ENCODE measurements at regions not wholly inside any gene's neighbourhood (a gene's known extent, or its start where the extent isn't known, plus 50 kb on each side); places are given as distances from the start of the nearest gene placed in this dataset.

GRCh38 chr12:102302553-102302952 is 104.9 kb upstream of the PMCH start:
- no peak overlapping the region for H3K27ac Mint-ChIP-seq
- no peaks in the 10 kb centered on the region for H3K36me3 ChIP-seq (ENCODE audit: control insufficient read depth, insufficient read depth, low read length)
- H3K9me3 ChIP-seq (ENCODE audit: control insufficient read depth, low read length), result peaks cover 9% of the 10 kb centered on the region
- no peaks in the 10 kb centered on the region for H3K4me1 Mint-ChIP-seq
- no peak for DNase-seq
- H3K4me3 ChIP-seq (ENCODE audit: low read length), result no peak overlapping the region
- no peak overlapping the region for H3K4me3 Mint-ChIP-seq
- H3K4me1 ChIP-seq (ENCODE audit: control insufficient read depth, insufficient read depth, low read length), result no peaks in the 10 kb centered on the region
- H3K27me3 Mint-ChIP-seq (ENCODE audit: insufficient read depth), result no peaks in the 10 kb centered on the region
- H3K27me3 ChIP-seq (ENCODE audit: control insufficient read depth, insufficient read depth, low read length, poor library complexity, severe bottlenecking), result no peaks in the 10 kb centered on the region
- H3K9ac ChIP-seq (ENCODE audit: extremely low read depth, low read length, poor library complexity, severe bottlenecking), result no peak overlapping the region
- peaks cover 17% of the 10 kb centered on the region for H3K9me3 Mint-ChIP-seq
- H3K36me3 Mint-ChIP-seq (ENCODE audit: low read depth), result no peaks in the 10 kb centered on the region
- TF ChIP-seq CTCF (conservative IDR thresholded peaks at IDR 0.05), result no peak
- no peak overlapping the region for H3K27ac ChIP-seq (ENCODE audit: low read depth, low read length)

- TF ChIP-seq CTCF (conservative IDR thresholded peaks at IDR 0.05), result no peak
- peaks cover under 1% of the 10 kb centered on the region for H3K9me3 ChIP-seq (ENCODE audit: control insufficient read depth, low read length)
- H3K27ac ChIP-seq (ENCODE audit: low read depth, low read length), result no peak overlapping the region
- no peak overlapping the region for H3K9ac ChIP-seq (ENCODE audit: extremely low read depth, low read length, poor library complexity, severe bottlenecking)
- H3K4me3 ChIP-seq (ENCODE audit: low read length), result no peak overlapping the region
- Mint-ChIP-seq H3K9me3 (peaks cover 12% of the 10 kb centered on the region), H3K36me3 (ENCODE audit: low read depth) (no peaks in the 10 kb centered on the region), H3K4me1 (no peaks in the 10 kb centered on the region), H3K27ac (no peak overlapping the region), H3K27me3 (ENCODE audit: insufficient read depth) (no peaks in the 10 kb centered on the region), H3K4me3 (no peak overlapping the region)
- no peaks in the 10 kb centered on the region for H3K36me3 ChIP-seq (ENCODE audit: control insufficient read depth, insufficient read depth, low read length)
- DNase-seq, result no peak
- H3K4me1 ChIP-seq (ENCODE audit: control insufficient read depth, insufficient read depth, low read length), result no peaks in the 10 kb centered on the region
- H3K27me3 ChIP-seq (ENCODE audit: control insufficient read depth, insufficient read depth, low read length, poor library complexity, severe bottlenecking), result no peaks in the 10 kb centered on the region
Observed at GRCh38 chr12:102301547-102301946, 103.9 kb upstream of the PMCH start.

- Histone ChIP-seq H3K9me3 (ENCODE audit: control insufficient read depth, low read length) (no peaks in the 10 kb centered on the region), H3K36me3 (ENCODE audit: control insufficient read depth, insufficient read depth, low read length) (no peaks in the 10 kb centered on the region), H3K9ac (ENCODE audit: extremely low read depth, low read length, poor library complexity, severe bottlenecking) (no peak overlapping the region), H3K4me1 (ENCODE audit: control insufficient read depth, insufficient read depth, low read length) (no peaks in the 10 kb centered on the region), H3K27me3 (ENCODE audit: control insufficient read depth, insufficient read depth, low read length, poor library complexity, severe bottlenecking) (no peaks in the 10 kb centered on the region), H3K4me3 (ENCODE audit: low read length) (no peak overlapping the region), H3K27ac (ENCODE audit: low read depth, low read length) (no peak overlapping the region)
- TF ChIP-seq CTCF (conservative IDR thresholded peaks at IDR 0.05), result peak; percentile 77
- H3K27ac Mint-ChIP-seq, result peak overlapping the region; percentile 46
- H3K4me1 Mint-ChIP-seq, result no peaks in the 10 kb centered on the region
- H3K9me3 Mint-ChIP-seq, result peaks cover 8% of the 10 kb centered on the region
- no peaks in the 10 kb centered on the region for H3K36me3 Mint-ChIP-seq (ENCODE audit: low read depth)
- peak; percentile 75 for DNase-seq
- no peaks in the 10 kb centered on the region for H3K27me3 Mint-ChIP-seq (ENCODE audit: insufficient read depth)
- no peak overlapping the region for H3K4me3 Mint-ChIP-seq
Observed at GRCh38 chr12:102300824-102301461, 103.3 kb upstream of the PMCH start.

Data from endodermal cell (in vitro differentiated cells).